HPDE6-E6E7 (cell line): ENCODE measurements at regions not wholly inside any gene's neighbourhood (a gene's known extent, or its start where the extent isn't known, plus 50 kb on each side); places are given as distances from the start of the nearest gene placed in this dataset.

Experiments used
- DNase-seq: peaks from one replicate; pipeline ENCODE4 v3.0.0; 2011; ENCODE audit warnings: missing footprints; ENCODE audit errors: extremely low spot score

DNA sequence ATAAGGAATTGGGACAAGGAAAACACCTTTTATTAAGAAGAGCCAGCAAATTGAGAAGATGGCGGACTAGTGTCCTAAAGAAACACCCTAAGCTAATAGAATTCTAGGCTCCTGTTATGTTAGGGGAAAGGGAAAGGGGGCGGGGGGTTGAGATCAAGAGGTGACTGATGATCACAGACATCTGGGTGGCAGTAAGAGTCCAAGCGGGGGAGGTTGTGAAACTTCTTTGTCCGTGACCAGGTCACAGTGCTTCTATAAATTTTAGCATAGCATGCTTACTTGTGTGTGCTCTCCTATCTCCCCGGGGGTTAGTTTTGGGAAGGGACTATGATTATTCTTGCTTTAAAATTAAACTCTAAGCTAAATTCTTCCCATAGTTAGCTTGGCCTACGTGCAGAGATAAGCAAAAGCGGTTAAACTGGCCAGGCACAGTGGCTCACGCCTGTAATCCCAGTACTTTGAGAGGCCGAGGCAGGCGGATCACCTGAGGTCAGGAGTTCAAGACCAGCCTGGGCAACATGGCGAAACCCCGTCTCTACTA, 262.1 kb downstream of the SKIDA1 start:
- no peak for DNase-seq

DNA sequence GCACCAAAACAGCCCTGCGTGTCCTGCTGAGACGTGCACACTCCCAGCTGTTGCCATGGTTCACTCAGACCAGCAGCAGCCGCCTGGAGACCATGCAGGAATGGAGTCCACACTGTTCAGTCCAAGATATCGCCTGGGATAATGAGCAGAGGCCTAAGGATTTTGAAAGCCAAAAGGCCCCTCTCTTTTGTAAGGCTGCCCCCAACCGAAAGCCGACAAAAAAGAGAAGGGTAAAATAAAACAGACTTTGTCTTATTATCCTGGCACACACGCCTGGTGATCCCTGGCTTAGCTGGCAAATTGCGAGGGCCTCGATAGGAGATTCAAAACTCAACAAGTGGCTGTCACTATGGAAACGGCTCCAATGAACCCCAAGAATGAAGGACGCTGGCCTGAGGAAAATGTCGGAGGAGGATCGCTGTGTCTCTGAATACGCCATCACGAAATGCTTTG, 263.6 kb downstream of the SKIDA1 start:
- DNase-seq: no peak

DNA sequence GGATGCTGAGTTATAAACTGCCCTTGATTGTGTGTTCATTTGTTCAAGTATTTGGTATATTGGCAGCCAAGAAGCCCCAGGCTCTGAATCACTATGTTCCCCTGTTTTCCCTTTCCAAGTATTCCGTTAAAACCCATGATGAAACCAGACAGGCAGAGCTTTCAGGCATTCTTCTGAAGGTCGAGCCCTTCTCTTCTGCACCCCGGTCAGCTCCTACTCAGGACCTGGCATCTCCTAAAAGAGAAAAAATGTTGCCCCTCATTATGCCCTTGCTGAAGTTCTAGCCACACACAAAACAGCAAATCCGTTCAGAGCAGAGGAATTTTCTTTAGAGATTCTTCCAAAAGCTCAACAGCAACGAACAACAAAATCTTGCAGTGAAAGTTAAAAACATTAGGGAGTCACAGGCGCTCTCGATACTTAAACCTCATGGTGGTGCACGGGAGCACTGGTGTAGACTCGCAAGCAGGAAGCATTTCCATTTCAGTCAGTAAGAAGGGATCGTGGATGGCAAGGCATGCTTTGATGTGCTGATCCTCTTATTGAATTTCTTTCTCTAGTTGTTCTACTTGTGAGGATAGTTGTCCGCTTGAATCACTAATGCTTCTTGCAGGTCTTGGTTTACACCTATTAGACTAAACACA, 264.9 kb downstream of the SKIDA1 start:
- no peak for DNase-seq

DNA sequence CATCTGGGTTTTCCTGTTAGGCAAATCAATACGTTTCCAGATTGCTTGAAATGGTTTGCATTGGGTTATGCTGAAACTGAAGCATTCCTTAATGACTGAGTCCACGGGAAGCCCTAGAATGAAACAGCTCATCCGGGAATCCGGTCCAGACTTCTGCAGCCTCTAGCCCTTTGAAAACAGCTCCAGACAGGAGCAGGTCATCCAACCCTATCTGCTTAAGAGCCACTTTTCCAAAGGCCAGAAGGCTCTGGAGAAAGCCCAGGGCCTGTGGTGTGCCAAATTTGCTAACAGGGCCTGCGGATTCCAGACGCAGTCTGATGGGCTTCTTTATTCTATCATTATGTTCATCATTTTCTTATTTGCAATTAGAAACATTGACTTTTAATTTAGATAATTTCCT, 265.4 kb downstream of the SKIDA1 start:
- no peak for DNase-seq

DNA sequence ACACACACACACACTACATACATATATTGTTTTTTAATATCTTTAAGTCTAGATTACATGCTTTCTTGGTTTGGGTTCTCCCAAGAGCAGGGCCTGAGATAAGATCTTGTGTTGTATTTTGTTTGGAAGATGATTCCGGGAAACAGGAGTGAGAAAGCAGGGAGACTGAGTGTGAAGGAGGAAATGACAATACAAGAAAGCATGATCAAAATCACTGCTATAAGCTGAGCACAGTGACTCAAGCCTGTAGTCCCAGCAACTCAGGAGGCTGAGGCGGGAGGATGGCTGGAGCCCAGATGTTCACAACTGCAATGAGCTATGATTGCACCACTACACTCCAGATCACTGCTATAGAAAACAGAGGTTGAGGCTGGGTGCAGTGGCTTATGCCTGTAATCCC, 267.6 kb downstream of the SKIDA1 start:
- DNase-seq: no peak

DNA sequence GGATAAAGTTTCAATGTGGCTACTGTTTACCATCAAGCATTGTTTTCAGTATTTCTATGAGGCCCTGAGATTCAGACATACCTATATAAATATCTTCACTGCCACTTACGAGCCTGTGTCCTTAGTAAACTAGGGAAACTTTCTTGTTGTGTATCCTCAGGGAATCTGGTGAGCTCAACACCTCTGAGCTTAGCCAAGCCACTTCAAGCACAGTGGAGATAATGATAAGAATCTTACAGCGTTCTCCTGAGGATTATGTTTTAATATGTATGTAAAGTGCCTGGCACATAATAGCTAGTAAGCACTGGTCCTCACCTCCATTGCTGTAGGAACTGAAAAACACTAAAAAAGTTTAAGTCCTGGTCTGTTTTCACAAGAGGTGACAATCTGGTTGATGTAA, 268.3 kb downstream of the SKIDA1 start:
- no peak for DNase-seq

DNA sequence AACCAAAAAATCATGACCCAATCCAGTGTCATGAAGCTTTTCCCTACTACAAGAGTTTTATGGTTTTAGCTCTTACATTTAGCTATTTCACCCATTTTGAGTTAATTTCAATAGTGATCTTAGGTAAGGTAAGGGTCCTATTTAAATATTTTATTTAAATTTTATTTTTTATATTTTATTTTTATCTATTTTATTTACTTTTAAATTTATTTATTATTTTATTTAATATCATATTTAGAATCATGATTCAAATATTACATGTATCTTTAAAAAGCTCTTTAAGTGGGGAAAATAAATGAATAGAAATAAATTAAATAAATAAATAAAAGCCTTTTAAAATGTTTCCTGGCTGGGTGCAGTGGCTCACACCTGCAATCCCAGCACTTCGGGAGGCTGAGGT, 276.0 kb downstream of the SKIDA1 start:
- no peak for DNase-seq

DNA sequence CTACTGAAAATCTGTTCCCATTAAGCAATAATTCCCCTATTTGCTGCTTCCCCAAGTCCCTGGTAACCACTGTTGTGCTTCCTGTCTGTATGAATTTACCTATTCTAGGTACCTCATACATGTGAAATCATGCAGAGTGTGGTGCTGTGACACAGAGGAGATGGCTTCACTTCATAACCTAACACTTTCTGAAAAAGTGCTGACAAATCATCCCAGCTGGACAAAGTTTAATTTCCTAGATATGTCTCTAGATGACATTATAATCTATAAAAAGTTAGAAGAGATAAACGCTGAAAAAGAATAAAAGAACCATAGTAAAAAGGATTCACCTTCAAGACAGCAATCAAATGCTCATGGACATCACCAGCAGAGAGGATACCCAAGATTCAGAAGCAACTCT, 277.9 kb downstream of the SKIDA1 start:
- no peak for DNase-seq

DNA sequence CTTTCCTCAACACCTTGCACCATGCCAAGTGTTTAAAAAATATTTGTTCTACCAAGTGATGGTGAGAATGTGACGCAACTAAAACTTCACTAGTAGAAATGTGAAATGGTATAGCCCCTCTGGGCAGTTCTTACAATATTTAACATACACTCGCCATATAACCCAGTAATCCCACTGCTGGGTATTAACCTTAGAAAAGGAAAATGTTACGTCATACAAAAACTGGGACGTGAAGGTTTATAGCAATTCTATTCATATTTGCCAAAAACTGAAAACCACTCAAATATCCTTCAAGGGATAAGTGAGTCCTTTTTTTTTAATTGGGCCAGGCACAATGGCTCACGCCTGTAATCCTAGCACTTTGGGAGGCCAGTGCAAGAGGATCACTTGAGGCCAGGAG, 279.3 kb downstream of the SKIDA1 start:
- no peak for DNase-seq

DNA sequence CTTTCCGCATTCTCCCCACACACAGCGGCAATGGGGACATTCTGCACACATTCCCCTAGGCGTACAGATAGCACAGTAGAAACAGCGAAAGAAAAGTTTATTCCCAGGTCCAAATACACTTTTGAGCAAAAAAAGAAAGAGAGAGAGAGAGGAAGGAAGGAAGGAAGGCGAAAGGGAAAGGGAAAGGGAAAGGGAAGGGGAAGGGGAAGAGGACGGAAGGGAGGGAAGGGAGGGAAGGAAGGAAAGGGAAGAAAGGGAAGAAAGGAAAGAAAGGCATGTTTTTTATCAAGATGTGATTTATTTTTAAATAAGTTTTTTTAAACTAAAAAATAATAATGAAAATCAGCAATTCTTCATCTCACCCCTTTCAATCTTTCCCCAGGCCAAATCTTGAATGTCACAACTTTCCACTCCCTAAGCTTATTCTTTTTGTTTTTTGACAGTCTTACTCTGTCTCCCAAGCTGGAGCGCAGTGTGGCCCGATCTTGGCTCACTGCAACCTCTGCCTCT, 281.7 kb downstream of the SKIDA1 start:
- DNase-seq: no peak

DNA sequence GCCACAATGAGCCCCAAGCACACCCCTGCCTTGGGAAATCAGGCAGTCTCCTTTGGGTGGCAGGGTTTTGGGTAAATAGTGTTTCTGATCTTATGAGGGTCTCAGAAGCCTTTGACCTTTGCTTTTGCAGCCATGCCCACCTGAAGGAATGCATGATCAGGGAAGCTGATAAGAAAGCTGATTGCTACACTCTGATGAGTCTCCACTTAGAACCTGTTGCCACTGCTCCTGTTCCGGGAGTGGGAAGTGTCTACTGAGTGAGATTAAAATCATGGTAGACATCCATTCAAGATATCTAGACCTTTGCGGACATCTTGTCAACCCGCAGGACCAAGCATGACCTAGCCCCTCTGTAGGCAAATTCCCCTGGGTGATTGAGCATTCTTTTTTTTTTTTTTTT, 282.6 kb downstream of the SKIDA1 start:
- DNase-seq: no peak

DNA sequence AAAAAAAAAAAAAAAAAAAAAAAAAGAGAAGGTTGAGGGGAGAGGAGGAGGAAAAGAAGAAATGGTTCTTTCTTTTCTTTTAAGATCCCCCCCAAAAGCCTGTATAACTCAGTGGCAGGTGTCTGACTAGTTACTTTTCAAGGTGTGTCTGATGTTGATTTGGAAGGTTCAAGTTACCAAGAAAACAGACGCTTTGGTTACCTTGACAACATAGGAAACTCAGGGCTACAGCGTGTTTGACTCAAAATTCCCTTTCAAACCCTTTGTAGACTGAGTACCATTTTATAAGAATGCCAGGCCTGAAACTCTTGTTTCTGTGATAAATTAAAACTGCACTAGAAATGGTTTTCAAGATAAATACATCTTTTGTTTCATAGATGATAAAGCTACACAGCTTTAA, 286.8 kb downstream of the SKIDA1 start:
- no peak for DNase-seq

DNA sequence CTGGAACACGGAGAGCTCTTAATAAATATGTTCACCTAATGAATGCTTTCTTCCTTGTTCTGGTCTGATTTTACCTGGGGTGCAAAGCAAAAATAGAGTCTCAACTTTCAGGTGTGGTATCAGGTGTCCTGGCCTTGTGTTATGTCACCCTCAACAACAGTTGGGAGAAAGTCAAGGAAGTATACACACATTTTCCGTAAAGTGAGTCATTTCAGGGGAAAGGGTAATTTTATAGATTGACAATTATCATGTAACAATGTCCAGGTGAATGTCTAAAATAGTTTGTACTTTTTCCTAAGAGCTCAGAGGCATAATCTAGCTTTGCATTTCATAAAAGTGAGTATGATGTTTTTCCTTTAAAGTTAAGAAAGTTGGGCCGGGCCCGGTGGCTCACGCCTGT, 287.4 kb downstream of the SKIDA1 start:
- no peak for DNase-seq

DNA sequence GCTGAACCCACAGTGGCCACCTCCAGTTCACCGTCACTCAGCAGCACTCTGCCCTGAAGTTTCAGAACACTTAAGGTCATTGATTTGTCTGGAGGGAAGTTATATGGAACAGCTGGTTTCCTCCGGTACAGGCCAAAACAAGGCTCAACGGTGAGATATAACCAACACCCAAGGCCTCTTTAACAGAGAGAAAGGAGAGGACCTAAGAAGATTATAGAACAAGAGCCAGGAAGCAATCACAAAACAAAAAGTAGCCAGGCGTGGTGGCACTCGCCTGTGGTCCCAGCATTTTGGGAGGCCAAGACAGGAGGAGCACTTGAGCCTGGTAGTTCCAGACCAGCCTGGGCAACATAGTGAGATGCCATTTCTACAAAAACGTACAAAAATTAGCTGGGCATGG, 290.7 kb downstream of the SKIDA1 start:
- no peak for DNase-seq

DNA sequence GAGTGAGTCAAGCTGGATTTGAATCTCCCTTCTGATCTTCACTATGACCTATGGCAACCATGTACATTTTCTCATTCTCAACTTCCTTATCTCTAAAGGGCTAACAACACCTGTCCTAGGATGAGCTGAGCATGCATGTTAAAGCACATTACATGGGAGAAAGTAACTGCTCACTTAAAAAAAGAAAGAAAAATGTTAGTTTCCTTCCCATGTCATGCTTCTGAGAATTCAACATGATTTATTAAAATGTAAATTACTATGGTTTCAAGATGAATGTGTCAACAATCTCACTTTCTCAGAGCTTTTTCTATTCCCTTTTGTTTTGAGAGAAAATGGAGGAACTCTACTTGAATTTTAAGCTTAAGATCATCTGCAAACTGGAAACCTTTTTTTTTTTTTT, 295.3 kb downstream of the SKIDA1 start:
- no peak for DNase-seq

DNA sequence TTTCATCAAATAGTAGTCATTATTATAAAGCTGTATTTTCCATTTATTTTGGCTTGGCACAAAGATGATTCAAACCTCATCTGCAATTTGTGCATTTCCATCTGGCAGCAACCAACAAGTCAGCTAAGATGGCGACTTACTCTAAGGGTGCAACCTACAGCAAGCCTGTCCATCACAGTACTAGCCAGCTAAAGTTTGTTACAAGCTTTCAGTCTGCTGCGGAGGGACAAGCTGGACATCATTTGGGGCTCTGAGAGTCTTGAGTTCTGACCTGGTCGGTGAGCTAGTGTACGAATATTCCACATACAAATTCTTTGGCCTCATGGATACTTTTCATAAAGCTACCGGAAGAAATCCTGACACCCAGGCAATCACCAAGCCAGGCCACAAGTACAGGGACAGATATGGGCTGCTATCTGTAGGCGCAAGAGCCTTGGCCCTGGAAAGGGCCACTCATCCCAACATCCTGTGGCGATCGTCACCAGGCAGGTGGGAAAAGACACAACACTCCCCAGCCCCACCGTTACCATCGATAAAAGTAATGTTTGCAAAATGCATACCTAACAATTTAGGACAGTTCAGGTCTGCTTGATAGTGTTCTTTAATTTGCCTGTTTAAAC, 307.6 kb downstream of the SKIDA1 start:
- no peak for DNase-seq

DNA sequence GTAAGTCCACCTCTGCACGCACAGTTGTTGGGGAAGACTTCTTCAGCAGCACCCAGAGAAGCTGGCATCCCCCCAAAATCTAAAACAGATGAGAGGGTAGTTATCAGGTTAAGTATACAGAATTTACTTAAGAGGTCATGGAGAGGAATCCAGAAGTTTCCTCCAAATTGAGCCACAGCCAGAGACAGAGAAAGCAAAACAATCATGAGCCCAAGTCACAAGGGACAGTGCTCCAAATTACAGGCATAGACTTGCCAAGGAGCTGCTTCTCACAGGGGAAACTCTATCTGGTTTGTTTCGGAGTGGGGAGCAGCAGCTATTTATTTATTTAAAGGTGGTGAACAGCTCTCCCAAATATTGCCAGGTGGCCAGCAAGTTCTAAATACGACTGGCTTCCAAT, 308.4 kb downstream of the SKIDA1 start:
- no peak for DNase-seq

DNA sequence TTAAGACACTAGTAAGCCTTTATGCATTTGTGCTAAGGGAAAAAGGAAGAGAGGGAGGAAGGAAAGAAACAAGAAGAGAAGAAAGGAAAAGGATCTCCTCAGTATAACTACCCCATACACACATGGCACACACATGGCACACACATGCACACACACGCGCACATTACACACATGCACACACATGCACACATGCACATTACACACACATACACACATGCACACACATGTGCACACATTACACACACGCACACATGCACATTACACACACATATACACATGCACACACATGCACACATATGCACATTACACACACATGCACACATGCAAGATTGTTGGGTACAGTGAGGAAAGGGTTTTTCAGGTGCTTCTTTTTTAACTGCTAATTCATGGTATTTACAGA, 311.2 kb downstream of the SKIDA1 start:
- DNase-seq: no peak

DNA sequence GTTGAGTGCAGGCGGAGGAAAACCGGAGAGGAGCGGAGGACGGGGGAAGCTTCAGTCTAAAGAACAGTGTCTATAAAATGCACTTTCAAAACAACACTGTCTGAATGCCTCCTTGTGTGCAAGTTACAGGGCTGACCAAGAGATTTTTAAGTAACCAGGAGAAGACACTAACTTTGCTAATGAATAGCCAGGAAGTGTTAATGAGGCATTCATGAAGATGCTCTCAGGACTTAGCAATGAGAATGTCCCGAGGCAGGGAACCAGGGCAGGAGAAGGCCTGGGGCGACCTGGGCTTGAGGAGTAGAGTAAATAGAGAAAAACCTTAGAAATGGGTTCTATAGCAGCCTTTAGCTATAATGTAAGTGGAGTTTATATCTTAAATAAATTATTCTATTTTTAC, 312.1 kb downstream of the SKIDA1 start:
- no peak for DNase-seq

DNA sequence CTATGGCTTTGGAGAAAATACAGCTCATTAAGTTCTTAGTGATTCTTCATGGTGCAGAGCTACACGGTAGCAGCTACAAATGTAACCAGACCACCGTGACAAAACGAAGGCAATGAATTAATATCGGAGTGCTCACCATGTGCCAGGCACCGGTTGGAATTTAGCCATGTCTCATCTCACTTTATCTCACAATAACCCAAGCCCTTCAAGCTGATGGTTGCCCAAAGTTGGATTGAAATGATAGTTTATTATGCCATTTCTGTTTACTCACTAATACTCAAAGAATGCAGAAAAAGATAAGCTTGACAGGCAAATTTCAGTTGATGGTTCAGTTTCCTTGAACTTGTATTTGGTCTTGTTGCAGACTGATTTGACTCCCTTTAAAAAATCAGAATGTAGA, 312.6 kb downstream of the SKIDA1 start:
- DNase-seq: no peak

DNA sequence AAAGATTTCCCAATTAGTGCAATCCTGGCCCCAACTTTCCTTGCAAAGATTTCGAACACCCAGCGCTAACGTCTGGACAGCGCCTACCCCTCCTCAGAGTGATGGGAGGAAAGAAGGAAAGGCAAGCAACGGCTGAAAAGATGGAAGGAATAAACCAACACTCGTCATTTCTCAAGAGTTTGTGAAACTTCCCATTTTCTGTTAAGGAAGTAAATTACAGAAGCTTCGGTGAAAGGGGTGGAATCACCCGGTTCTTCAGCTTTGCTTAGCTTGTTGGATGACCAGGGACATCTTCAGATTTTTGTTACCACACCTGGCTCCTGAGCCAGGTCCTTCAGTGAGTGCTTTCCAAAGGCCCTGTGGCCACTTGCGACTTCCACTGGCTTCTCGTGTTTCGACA, 313.1 kb downstream of the SKIDA1 start:
- no peak for DNase-seq

DNA sequence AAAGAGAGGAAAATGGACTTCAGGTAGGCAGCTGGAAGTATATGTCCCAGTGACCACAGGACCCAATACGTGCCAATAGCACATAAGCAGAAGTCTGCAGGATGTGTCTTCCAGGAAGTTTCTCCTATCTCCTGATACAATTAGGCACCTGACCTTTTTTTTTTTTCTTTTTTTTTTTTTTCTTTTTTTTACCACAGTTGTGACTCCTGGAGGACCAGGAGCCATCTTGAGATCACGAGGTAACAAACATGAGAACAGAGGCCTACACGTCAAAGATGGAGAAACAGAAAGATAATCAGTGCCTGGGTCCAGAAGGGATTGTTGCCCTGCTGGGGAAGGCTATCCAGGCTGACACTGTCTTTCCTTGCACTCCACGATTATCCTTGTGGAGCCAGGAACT, 312.4 kb upstream of the NEBL start:
- DNase-seq: no peak

DNA sequence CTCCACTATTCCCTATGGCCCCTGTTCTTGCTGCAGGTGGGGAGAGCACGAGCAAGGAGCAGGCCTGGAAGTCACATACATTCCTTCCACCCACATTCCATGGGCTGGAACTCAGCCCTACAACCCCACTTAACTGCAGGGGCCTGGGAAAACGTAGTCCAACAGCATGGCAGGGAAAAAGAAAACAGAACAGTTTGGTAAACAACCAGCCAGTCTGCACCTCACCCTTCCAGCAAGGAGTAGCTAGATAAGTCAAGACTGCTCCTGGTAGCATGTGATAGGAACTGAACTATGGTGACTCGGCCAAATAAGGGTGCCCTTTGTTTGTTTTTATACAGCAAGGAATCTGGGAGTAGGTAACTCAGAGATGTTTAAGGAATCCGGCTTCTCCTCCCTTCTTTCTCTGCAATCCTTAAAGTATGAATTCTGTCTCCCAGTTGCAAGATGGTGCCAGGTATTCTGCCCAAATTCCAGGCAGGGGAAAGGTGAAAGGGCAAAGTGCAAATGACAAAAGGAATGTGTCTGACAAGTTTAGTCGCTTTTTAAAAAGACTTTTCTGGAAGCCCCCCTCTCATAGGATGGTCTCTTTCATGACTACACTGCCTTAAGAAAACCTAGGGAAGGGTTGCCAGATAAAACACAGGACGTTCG, 311.7 kb upstream of the NEBL start:
- no peak for DNase-seq
